ENCODE measurements at regions not wholly inside any gene's neighbourhood (a gene's known extent, or its start where the extent isn't known, plus 50 kb on each side); places are given as distances from the start of the nearest gene placed in this dataset.
"Not testable (repeated sequence)": the region's sequence is repeated elsewhere in the genome, so short reads cannot be mapped to it uniquely, and the experiment has no call there.

- POLR2A ChIA-PET; DNase-seq; H3K27ac ChIP-seq (ENCODE audit: insufficient read depth in 1 of 2, low read depth in 1 of 2, low read length in 2 of 2, poor library complexity in 1 of 2, severe bottlenecking in 2 of 2); H3K4me1 ChIP-seq (ENCODE audit: control extremely low read depth in 1 of 4, control insufficient read depth in 4 of 4, insufficient read depth in 4 of 4, low read length in 3 of 4); H3K27me3 ChIP-seq (replicated peaks in 2 of 5; ENCODE audit: control insufficient read depth in 4 of 5, insufficient read depth in 5 of 5, low read length in 4 of 5); H3K4me3 ChIP-seq (ENCODE audit: control insufficient read depth in 1 of 7, extremely low read depth in 1 of 7, insufficient read depth in 4 of 7, low read depth in 2 of 7, low read length in 6 of 7); H3K36me3 ChIP-seq (ENCODE audit: control insufficient read depth in 4 of 4, insufficient read depth in 4 of 4, low read length in 3 of 4); H3K9me3 ChIP-seq (ENCODE audit: control extremely low read depth in 1 of 5, control insufficient read depth in 4 of 5, insufficient read depth in 2 of 5, low read depth in 1 of 5, low read length in 4 of 5); CTCF ChIA-PET: not testable (repeated sequence)
- WGBS (ENCODE audit: insufficient coverage) = no CpG with 5 or more reads among the region's 2 CpGs
These were observed 338.7 kb upstream of the NOTCH2NLA start for GRCh38 chr1:146567541-146567940.

- H3K27me3 ChIP-seq (replicated peaks in 2 of 5; ENCODE audit: control insufficient read depth in 4 of 5, insufficient read depth in 5 of 5, low read length in 4 of 5); H3K4me1 ChIP-seq (ENCODE audit: control extremely low read depth in 1 of 4, control insufficient read depth in 4 of 4, insufficient read depth in 4 of 4, low read length in 3 of 4); H3K9me3 ChIP-seq (ENCODE audit: control extremely low read depth in 1 of 5, control insufficient read depth in 4 of 5, insufficient read depth in 2 of 5, low read depth in 1 of 5, low read length in 4 of 5); H3K27ac ChIP-seq (ENCODE audit: insufficient read depth in 1 of 2, low read depth in 1 of 2, low read length in 2 of 2, poor library complexity in 1 of 2, severe bottlenecking in 2 of 2); H3K4me3 ChIP-seq (ENCODE audit: control insufficient read depth in 1 of 7, extremely low read depth in 1 of 7, insufficient read depth in 4 of 7, low read depth in 2 of 7, low read length in 6 of 7); DNase-seq; H3K36me3 ChIP-seq (ENCODE audit: control insufficient read depth in 4 of 4, insufficient read depth in 4 of 4, low read length in 3 of 4); POLR2A ChIA-PET; CTCF ChIA-PET: not testable (repeated sequence)
- WGBS (ENCODE audit: insufficient coverage) = no CpG with 5 or more reads among the region's 3 CpGs
These were observed 329.2 kb upstream of the NOTCH2NLA start for GRCh38 chr1:146558032-146558431.

GRCh38 chr1:146556405-146556804 is 327.6 kb upstream of the NOTCH2NLA start:
- H3K27ac ChIP-seq (ENCODE audit: insufficient read depth in 1 of 2, low read depth in 1 of 2, low read length in 2 of 2, poor library complexity in 1 of 2, severe bottlenecking in 2 of 2); H3K27me3 ChIP-seq (replicated peaks in 2 of 5; ENCODE audit: control insufficient read depth in 4 of 5, insufficient read depth in 5 of 5, low read length in 4 of 5); POLR2A ChIA-PET; H3K9me3 ChIP-seq (ENCODE audit: control extremely low read depth in 1 of 5, control insufficient read depth in 4 of 5, insufficient read depth in 2 of 5, low read depth in 1 of 5, low read length in 4 of 5); H3K36me3 ChIP-seq (ENCODE audit: control insufficient read depth in 4 of 4, insufficient read depth in 4 of 4, low read length in 3 of 4); CTCF ChIA-PET; H3K4me1 ChIP-seq (ENCODE audit: control extremely low read depth in 1 of 4, control insufficient read depth in 4 of 4, insufficient read depth in 4 of 4, low read length in 3 of 4); H3K4me3 ChIP-seq (ENCODE audit: control insufficient read depth in 1 of 7, extremely low read depth in 1 of 7, insufficient read depth in 4 of 7, low read depth in 2 of 7, low read length in 6 of 7); DNase-seq: not testable (repeated sequence)
- no CpG with 5 or more reads among the region's 7 CpGs for WGBS (ENCODE audit: insufficient coverage)

GRCh38 chr1:146552414-146552813 is 323.6 kb upstream of the NOTCH2NLA start:
- H3K4me1 ChIP-seq (ENCODE audit: control extremely low read depth in 1 of 4, control insufficient read depth in 4 of 4, insufficient read depth in 4 of 4, low read length in 3 of 4); CTCF ChIA-PET; H3K9me3 ChIP-seq (ENCODE audit: control extremely low read depth in 1 of 5, control insufficient read depth in 4 of 5, insufficient read depth in 2 of 5, low read depth in 1 of 5, low read length in 4 of 5); DNase-seq; H3K4me3 ChIP-seq (ENCODE audit: control insufficient read depth in 1 of 7, extremely low read depth in 1 of 7, insufficient read depth in 4 of 7, low read depth in 2 of 7, low read length in 6 of 7); POLR2A ChIA-PET; H3K27ac ChIP-seq (ENCODE audit: insufficient read depth in 1 of 2, low read depth in 1 of 2, low read length in 2 of 2, poor library complexity in 1 of 2, severe bottlenecking in 2 of 2); H3K36me3 ChIP-seq (ENCODE audit: control insufficient read depth in 4 of 4, insufficient read depth in 4 of 4, low read length in 3 of 4); H3K27me3 ChIP-seq (replicated peaks in 2 of 5; ENCODE audit: control insufficient read depth in 4 of 5, insufficient read depth in 5 of 5, low read length in 4 of 5): not testable (repeated sequence)
- no CpG with 5 or more reads among the region's 3 CpGs for WGBS (ENCODE audit: insufficient coverage)

- CTCF ChIA-PET; H3K36me3 ChIP-seq (ENCODE audit: control insufficient read depth in 4 of 4, insufficient read depth in 4 of 4, low read length in 3 of 4); DNase-seq; H3K27me3 ChIP-seq (replicated peaks in 2 of 5; ENCODE audit: control insufficient read depth in 4 of 5, insufficient read depth in 5 of 5, low read length in 4 of 5); H3K9me3 ChIP-seq (ENCODE audit: control extremely low read depth in 1 of 5, control insufficient read depth in 4 of 5, insufficient read depth in 2 of 5, low read depth in 1 of 5, low read length in 4 of 5); H3K4me1 ChIP-seq (ENCODE audit: control extremely low read depth in 1 of 4, control insufficient read depth in 4 of 4, insufficient read depth in 4 of 4, low read length in 3 of 4); POLR2A ChIA-PET; H3K4me3 ChIP-seq (ENCODE audit: control insufficient read depth in 1 of 7, extremely low read depth in 1 of 7, insufficient read depth in 4 of 7, low read depth in 2 of 7, low read length in 6 of 7); H3K27ac ChIP-seq (ENCODE audit: insufficient read depth in 1 of 2, low read depth in 1 of 2, low read length in 2 of 2, poor library complexity in 1 of 2, severe bottlenecking in 2 of 2): not testable (repeated sequence)
- WGBS (ENCODE audit: insufficient coverage) = 100% methylated on average over 2 of the region's 9 CpGs
These were observed 319.9 kb upstream of the NOTCH2NLA start for GRCh38 chr1:146548684-146549083.

GRCh38 chr1:146546189-146546588 is 317.4 kb upstream of the NOTCH2NLA start:
- H3K4me1 ChIP-seq (ENCODE audit: control extremely low read depth in 1 of 4, control insufficient read depth in 4 of 4, insufficient read depth in 4 of 4, low read length in 3 of 4); H3K27ac ChIP-seq (ENCODE audit: insufficient read depth in 1 of 2, low read depth in 1 of 2, low read length in 2 of 2, poor library complexity in 1 of 2, severe bottlenecking in 2 of 2); H3K27me3 ChIP-seq (replicated peaks in 2 of 5; ENCODE audit: control insufficient read depth in 4 of 5, insufficient read depth in 5 of 5, low read length in 4 of 5); H3K36me3 ChIP-seq (ENCODE audit: control insufficient read depth in 4 of 4, insufficient read depth in 4 of 4, low read length in 3 of 4); POLR2A ChIA-PET; DNase-seq; H3K4me3 ChIP-seq (ENCODE audit: control insufficient read depth in 1 of 7, extremely low read depth in 1 of 7, insufficient read depth in 4 of 7, low read depth in 2 of 7, low read length in 6 of 7); H3K9me3 ChIP-seq (ENCODE audit: control extremely low read depth in 1 of 5, control insufficient read depth in 4 of 5, insufficient read depth in 2 of 5, low read depth in 1 of 5, low read length in 4 of 5); CTCF ChIA-PET: not testable (repeated sequence)
- no CpG with 5 or more reads among the region's 1 CpG for WGBS (ENCODE audit: insufficient coverage)

GRCh38 chr1:146537775-146538373 is 309.1 kb upstream of the NOTCH2NLA start:
- H3K4me3 ChIP-seq (ENCODE audit: control insufficient read depth in 1 of 7, extremely low read depth in 1 of 7, insufficient read depth in 4 of 7, low read depth in 2 of 7, low read length in 6 of 7); H3K27me3 ChIP-seq (replicated peaks in 2 of 5; ENCODE audit: control insufficient read depth in 4 of 5, insufficient read depth in 5 of 5, low read length in 4 of 5); POLR2A ChIA-PET; H3K9me3 ChIP-seq (ENCODE audit: control extremely low read depth in 1 of 5, control insufficient read depth in 4 of 5, insufficient read depth in 2 of 5, low read depth in 1 of 5, low read length in 4 of 5); DNase-seq; CTCF ChIA-PET; H3K27ac ChIP-seq (ENCODE audit: insufficient read depth in 1 of 2, low read depth in 1 of 2, low read length in 2 of 2, poor library complexity in 1 of 2, severe bottlenecking in 2 of 2); H3K4me1 ChIP-seq (ENCODE audit: control extremely low read depth in 1 of 4, control insufficient read depth in 4 of 4, insufficient read depth in 4 of 4, low read length in 3 of 4); H3K36me3 ChIP-seq (ENCODE audit: control insufficient read depth in 4 of 4, insufficient read depth in 4 of 4, low read length in 3 of 4): not testable (repeated sequence)
- WGBS (ENCODE audit: insufficient coverage) = no CpG with 5 or more reads among the region's 2 CpGs

Data from common myeloid progenitor, CD34-positive (primary cell).